ENCODE measurements at regions not wholly inside any gene's neighbourhood (a gene's known extent, or its start where the extent isn't known, plus 50 kb on each side); places are given as distances from the start of the nearest gene placed in this dataset.

GRCh38 chr17:73883175-73883574 is 238.9 kb upstream of the SDK2 start:
- H2AFZ ChIP-seq (ENCODE audit: low read length) = no peak overlapping the region
- ChIA-PET CTCF (no interaction called here), POLR2A (ENCODE audit: unreplicated experiment) (no interaction called here)
- H3K9me2 ChIP-seq (replicated peaks; ENCODE audit: low read length) = no peaks in the 10 kb centered on the region
- intact Hi-C loops (cut with micrococcal nuclease) = no loop called here
- H3K36me3 ChIP-seq (ENCODE audit: low read depth, low read length) = no peaks in the 10 kb centered on the region
- BruUV-seq (replicated peaks) = no TSS peak
- H3K4me2 ChIP-seq (ENCODE audit: low read length) = no peak overlapping the region
- no peak overlapping the region for H3K9ac ChIP-seq (ENCODE audit: low read length)
- ATAC-seq = no peak
- H3K27ac ChIP-seq (ENCODE audit: low read length) = no peak overlapping the region
- no peaks in the 10 kb centered on the region for H3K9me3 ChIP-seq (ENCODE audit: low read length)
- no peak for DNase-seq
- H3K4me1 ChIP-seq (ENCODE audit: insufficient read depth, low read length) = no peaks in the 10 kb centered on the region
- H3K27me3 ChIP-seq (ENCODE audit: low read length) = peaks cover 37% of the 10 kb centered on the region
- no peaks in the 10 kb centered on the region for H4K20me1 ChIP-seq (ENCODE audit: low read length)
- TF ChIP-seq CTCF (conservative IDR thresholded peaks at IDR 0.05; ENCODE audit: low read depth, low read length) = no peak
- no peak for TF ChIP-seq EZH2phosphoT487 (IDR thresholded peaks at IDR 0.05; ENCODE audit: borderline replicate concordance, low read length)
- TF ChIP-seq EZH2 (IDR thresholded peaks at IDR 0.05; ENCODE audit: low read length, unreplicated experiment) = no peak
- H3K4me3 ChIP-seq (ENCODE audit: low read length) = no peak overlapping the region
- H3K79me2 ChIP-seq (ENCODE audit: low read length) = no peaks in the 10 kb centered on the region
- no peaks in the 10 kb centered on the region for H3F3A ChIP-seq (ENCODE audit: low read length, unreplicated experiment)

- POLR2A ChIA-PET (ENCODE audit: unreplicated experiment) = no interaction called here
- H4K20me1 ChIP-seq (ENCODE audit: low read length) = no peaks in the 10 kb centered on the region
- DNase-seq (no peak), ATAC-seq (no peak)
- H3K9me2 ChIP-seq (replicated peaks; ENCODE audit: low read length) = no peaks in the 10 kb centered on the region
- no TSS peak for BruUV-seq (replicated peaks)
- no peak overlapping the region for H2AFZ ChIP-seq (ENCODE audit: low read length)
- intact Hi-C loops (cut with micrococcal nuclease) = no loop called here
- H3K9ac ChIP-seq (ENCODE audit: low read length) = no peak overlapping the region
- no peak overlapping the region for H3K4me2 ChIP-seq (ENCODE audit: low read length)
- H3F3A ChIP-seq (ENCODE audit: low read length, unreplicated experiment) = no peaks in the 10 kb centered on the region
- no peak overlapping the region for H3K4me3 ChIP-seq (ENCODE audit: low read length)
- H3K27ac ChIP-seq (ENCODE audit: low read length) = no peak overlapping the region
- H3K79me2 ChIP-seq (ENCODE audit: low read length) = no peaks in the 10 kb centered on the region
- TF ChIP-seq EZH2phosphoT487 (IDR thresholded peaks at IDR 0.05; ENCODE audit: borderline replicate concordance, low read length) (no peak), CTCF (conservative IDR thresholded peaks at IDR 0.05; ENCODE audit: low read depth, low read length) (no peak), EZH2 (IDR thresholded peaks at IDR 0.05; ENCODE audit: low read length, unreplicated experiment) (no peak)
- H3K9me3 ChIP-seq (ENCODE audit: low read length) = no peaks in the 10 kb centered on the region
- CTCF ChIA-PET = no interaction called here
- H3K4me1 ChIP-seq (ENCODE audit: insufficient read depth, low read length) = no peaks in the 10 kb centered on the region
- H3K36me3 ChIP-seq (ENCODE audit: low read depth, low read length) = no peaks in the 10 kb centered on the region
- peaks cover 12% of the 10 kb centered on the region for H3K27me3 ChIP-seq (ENCODE audit: low read length)
Observed at GRCh38 chr17:73887739-73888138, 243.5 kb upstream of the SDK2 start.

- H2AFZ ChIP-seq (ENCODE audit: low read length) = no peak overlapping the region
- no peaks in the 10 kb centered on the region for H3K4me1 ChIP-seq (ENCODE audit: insufficient read depth, low read length)
- TF ChIP-seq EZH2phosphoT487 (IDR thresholded peaks at IDR 0.05; ENCODE audit: borderline replicate concordance, low read length) (no peak), CTCF (conservative IDR thresholded peaks at IDR 0.05; ENCODE audit: low read depth, low read length) (no peak)
- H3K79me2 ChIP-seq (ENCODE audit: low read length) = no peaks in the 10 kb centered on the region
- no peaks in the 10 kb centered on the region for H3K9me2 ChIP-seq (replicated peaks; ENCODE audit: low read length)
- no peak for ATAC-seq
- POLR2A ChIA-PET (ENCODE audit: unreplicated experiment) = no interaction called here
- DNase-seq = no peak
- no peak overlapping the region for H3K9ac ChIP-seq (ENCODE audit: low read length)
- H3K27ac ChIP-seq (ENCODE audit: low read length) = no peak overlapping the region
- H4K20me1 ChIP-seq (ENCODE audit: low read length) = no peaks in the 10 kb centered on the region
- H3K9me3 ChIP-seq (ENCODE audit: low read length) = no peaks in the 10 kb centered on the region
- H3F3A ChIP-seq (ENCODE audit: low read length, unreplicated experiment) = no peaks in the 10 kb centered on the region
- no TSS peak for BruUV-seq (replicated peaks)
- no peak overlapping the region for H3K4me3 ChIP-seq (ENCODE audit: low read length)
- intact Hi-C loops (cut with micrococcal nuclease) = no loop called here
- CTCF ChIA-PET = no interaction called here
- H3K36me3 ChIP-seq (ENCODE audit: low read depth, low read length) = no peaks in the 10 kb centered on the region
- H3K4me2 ChIP-seq (ENCODE audit: low read length) = no peak overlapping the region
- peaks cover 12% of the 10 kb centered on the region for H3K27me3 ChIP-seq (ENCODE audit: low read length)
Observed at GRCh38 chr17:73888862-73889261, 244.6 kb upstream of the SDK2 start.

All from PC-3 (cell line).